WTC11 (cell line): ENCODE measurements at regions not wholly inside any gene's neighbourhood (a gene's known extent, or its start where the extent isn't known, plus 50 kb on each side); places are given as distances from the start of the nearest gene placed in this dataset.
A peak's percentile ranks its signal among the peaks of the same experiment; 100 is the strongest.

ENCODE experiments used
- ATAC-seq: fragments of 200-7000 bp; cut with Tn5 transposase; 2 replicates; pipeline ENCODE4 v1.10.0; 2021; ENCODE audit warnings: mild to moderate bottlenecking, moderate library complexity
- CTCF ChIA-PET: fragments of 300-600 bp; sonication (Branson Sonifier 250); formaldehyde crosslinking; loops from one replicate; lab custom pipeline; 2021; ENCODE audit warnings: antibody characterized with exemption; lab: Charles Lee
- POLR2A ChIA-PET: fragments of 350-600 bp; sonication (Branson Sonifier 250); formaldehyde crosslinking; loops from one replicate; lab custom pipeline; 2021; ENCODE audit warnings: antibody characterized with exemption; lab: Charles Lee
- DNase-seq: peaks from one replicate; pipeline ENCODE4 v3.0.0; 2021; ENCODE audit warnings: low spot score
- H3K27ac Mint-ChIP-seq: 2 replicates; pipeline ENCODE4 v1.8.0; 2021; ENCODE audit warnings: mixed read lengths
- H3K27me3 Mint-ChIP-seq: 2 replicates; pipeline ENCODE4 v1.8.0; 2021; ENCODE audit warnings: low read depth, mild to moderate bottlenecking, moderate library complexity, mixed read lengths
- H3K36me3 Mint-ChIP-seq: 2 replicates; pipeline ENCODE4 v1.8.0; 2021; ENCODE audit warnings: mixed read lengths
- H3K4me1 Mint-ChIP-seq: 2 replicates; pipeline ENCODE4 v1.8.0; 2022; ENCODE audit warnings: mixed read lengths
- H3K4me3 Mint-ChIP-seq: 2 replicates; pipeline ENCODE4 v1.8.0; 2021; ENCODE audit warnings: mild to moderate bottlenecking, moderate library complexity, mixed read lengths
- H3K9me3 Mint-ChIP-seq: 2 replicates; pipeline ENCODE4 v1.8.0; 2021; ENCODE audit warnings: mixed read lengths
- CTCF ChIP-seq: fragments of 200-600 bp; IDR thresholded peaks from 2 replicates; pipeline ENCODE4 v1.8.0; 2022; ENCODE audit warnings: antibody characterized with exemption
- MYBL2 ChIP-seq: sonication (generic); formaldehyde crosslinking; IDR thresholded peaks from 2 replicates; pipeline ENCODE4 v1.8.1; 2023; ENCODE audit warnings: mild to moderate bottlenecking, moderate library complexity, missing genetic modification reagents
- PRDM15 ChIP-seq: sonication (generic); formaldehyde crosslinking; IDR thresholded peaks from 2 replicates; pipeline ENCODE4 v1.8.0; 2022; ENCODE audit warnings: missing genetic modification reagents
- PRRX2 ChIP-seq: fragments of 250-450 bp; sonication (Bioruptor Pico); IDR thresholded peaks from 2 replicates; pipeline ENCODE4 v1.8.0; 2021; ENCODE audit warnings: mild to moderate bottlenecking
- SMAD3 ChIP-seq: sonication (generic); formaldehyde crosslinking; IDR thresholded peaks from 2 replicates; pipeline ENCODE4 v1.8.0; 2022; ENCODE audit warnings: missing genetic modification reagents, mild to moderate bottlenecking, borderline replicate concordance
- ZNF396 ChIP-seq: fragments of 250-450 bp; sonication (Bioruptor Pico); IDR thresholded peaks from 2 replicates; pipeline ENCODE4 v1.8.0; 2021; ENCODE audit warnings: mild to moderate bottlenecking, moderate library complexity, borderline replicate concordance

- no peak for TF ChIP-seq PRDM15 (CRISPR knock-in tag)
- no peak for TF ChIP-seq CTCF
Observed at GRCh38 chr2:139813340-139813739, 1033.2 kb upstream of the NXPH2 start (continued).

GRCh38 chr2:139805441-139805840 lies 1025.3 kb upstream of the NXPH2 start:
- ChIA-PET CTCF (no interaction called here), POLR2A (no interaction called here)
- H3K36me3 Mint-ChIP-seq: no peaks in the 10 kb centered on the region
- ATAC-seq: no peak
- H3K27ac Mint-ChIP-seq: no peak overlapping the region
- 0 out of 2 replicates have a peak, but pooled peaks cover 7% of the 10 kb centered on the region for H3K9me3 Mint-ChIP-seq
- TF ChIP-seq CTCF (no peak), PRDM15 (CRISPR knock-in tag) (no peak), ZNF396 (no peak)
- no peak for DNase-seq
- H3K4me3 Mint-ChIP-seq: no peak overlapping the region
- H3K27me3 Mint-ChIP-seq: no peaks in the 10 kb centered on the region
- H3K4me1 Mint-ChIP-seq: peaks cover 6% of the 10 kb centered on the region

- Mint-ChIP-seq H3K27me3 (no peaks in the 10 kb centered on the region), H3K9me3 (no peaks in the 10 kb centered on the region), H3K4me1 (peaks cover 27% of the 10 kb centered on the region), H3K4me3 (no peak overlapping the region), H3K27ac (peak overlapping the region; percentile 24; the same call in 1 of the 2 replicates), H3K36me3 (no peaks in the 10 kb centered on the region)
- TF ChIP-seq MYBL2 (CRISPR knock-in tag): no peak
- TF ChIP-seq PRRX2: no peak
- TF ChIP-seq SMAD3 (CRISPR knock-in tag): no peak
- ATAC-seq (no peak), DNase-seq (no peak)
- ChIA-PET POLR2A (no interaction called here), CTCF (no interaction called here)
Observed at GRCh38 chr2:139798391-139798790, 1018.2 kb upstream of the NXPH2 start.
